Neural cell (in vitro differentiated cells): ENCODE measurements at regions not wholly inside any gene's neighbourhood (a gene's known extent, or its start where the extent isn't known, plus 50 kb on each side); places are given as distances from the start of the nearest gene placed in this dataset.

Experiments used
- H2AFZ ChIP-seq: fragments of 200-600, 300-800 bp; sonication (generic), shearing (Covaris generic); 2 replicates; pipeline ENCODE4 v1.6.0; 2014; ENCODE audit warnings: low read depth, mild to moderate bottlenecking, antibody characterized with exemption, low read length, moderate library complexity
- H3F3A ChIP-seq: fragments of 200-600 bp; shearing (Covaris generic); 2 replicates; pipeline ENCODE4 v1.6.1; 2016; ENCODE audit warnings: mild to moderate bottlenecking, moderate library complexity, mixed read lengths, antibody characterized with exemption, low read length; ENCODE audit not compliant: insufficient read depth, poor library complexity, severe bottlenecking
- H3K27ac ChIP-seq: fragments of 200-600, 300-800 bp; sonication (generic), shearing (Covaris generic); 2 replicates; pipeline ENCODE4 v1.5.1; 2014; ENCODE audit warnings: mild to moderate bottlenecking, low read length, moderate library complexity
- H3K27me3 ChIP-seq: fragments of 300-800, 200-600 bp; sonication (generic), shearing (Covaris generic); 2 replicates; pipeline ENCODE4 v1.6.0; 2014; ENCODE audit warnings: mild to moderate bottlenecking, low read depth, low read length, moderate library complexity; ENCODE audit not compliant: insufficient read depth
- H3K36me3 ChIP-seq: fragments of 300-800, 200-600 bp; sonication (generic), shearing (Covaris generic); 2 replicates; pipeline ENCODE4 v1.5.1; 2014; ENCODE audit warnings: mild to moderate bottlenecking, antibody characterized with exemption, low read length, moderate library complexity; ENCODE audit not compliant: insufficient read depth
- H3K4me2 ChIP-seq: fragments of 300-800, 200-600 bp; sonication (generic), shearing (Covaris generic); 2 replicates; pipeline ENCODE4 v1.6.0; 2014; ENCODE audit warnings: mild to moderate bottlenecking, low read length
- H3K4me3 ChIP-seq: fragments of 300-800, 200-600 bp; sonication (generic), shearing (Covaris generic); 2 replicates; pipeline ENCODE4 v1.5.1; 2014; ENCODE audit warnings: mild to moderate bottlenecking, low read length, moderate library complexity
- H3K79me2 ChIP-seq: fragments of 200-600 bp; shearing (Covaris generic); replicated peaks from 2 replicates; pipeline ENCODE4 v1.6.0; 2014; ENCODE audit warnings: mild to moderate bottlenecking, low read length, moderate library complexity; ENCODE audit not compliant: insufficient read depth
- H3K9ac ChIP-seq: fragments of 300-800, 200-600 bp; sonication (generic), shearing (Covaris generic); 2 replicates; pipeline ENCODE4 v1.6.1; 2016; ENCODE audit warnings: mild to moderate bottlenecking, low read length, mixed read lengths
- H3K9me2 ChIP-seq: fragments of 200-600 bp; shearing (Covaris generic); 2 replicates; pipeline ENCODE4 v1.6.1; 2016; ENCODE audit warnings: mild to moderate bottlenecking, low read length, mixed read lengths; ENCODE audit not compliant: insufficient read depth
- H3K9me3 ChIP-seq: fragments of 200-600, 300-800 bp; sonication (generic), shearing (Covaris generic); 2 replicates; pipeline ENCODE4 v1.6.1; 2016; ENCODE audit warnings: mild to moderate bottlenecking, mixed run types, low read length, moderate library complexity, mixed read lengths
- H4K20me1 ChIP-seq: fragments of 200-600 bp; shearing (Covaris generic); 2 replicates; pipeline ENCODE4 v1.6.1; 2016; ENCODE audit warnings: mild to moderate bottlenecking, mixed run types; ENCODE audit not compliant: insufficient read depth
- CTCF ChIP-seq: fragments of 450-650 bp; IDR thresholded peaks from 2 replicates; pipeline ENCODE4 v1.5.1; 2014; ENCODE audit warnings: antibody characterized with exemption, mild to moderate bottlenecking, moderate library complexity; ENCODE audit not compliant: poor library complexity, severe bottlenecking
- EP300 ChIP-seq: fragments of 450-650 bp; conservative IDR thresholded peaks from 2 replicates; pipeline ENCODE4 v1.6.1; 2014; ENCODE audit warnings: antibody characterized with exemption, mild to moderate bottlenecking, moderate library complexity; ENCODE audit not compliant: poor library complexity, severe bottlenecking
- EZH2 ChIP-seq: fragments of 200-600, 300-800 bp; shearing (Covaris generic), sonication (generic); IDR thresholded peaks from 2 replicates; pipeline ENCODE4 v1.6.1; 2014; ENCODE audit warnings: antibody characterized with exemption, low read length, borderline replicate concordance, mild to moderate bottlenecking; ENCODE audit not compliant: insufficient read depth, poor library complexity, severe bottlenecking
- MXI1 ChIP-seq: fragments of 450-650 bp; conservative IDR thresholded peaks from 2 replicates; pipeline ENCODE4 v1.6.1; 2014; ENCODE audit warnings: antibody characterized with exemption, mild to moderate bottlenecking; ENCODE audit not compliant: poor library complexity, severe bottlenecking
- POLR2AphosphoS5 ChIP-seq: IDR thresholded peaks from 2 replicates; pipeline ENCODE4 v1.6.1; 2012
- RAD21 ChIP-seq: fragments of 450-650 bp; conservative IDR thresholded peaks from 2 replicates; pipeline ENCODE4 v1.6.1; 2014; ENCODE audit warnings: antibody characterized with exemption, mild to moderate bottlenecking, moderate library complexity
- REST ChIP-seq: IDR thresholded peaks from 2 replicates; pipeline ENCODE4 v1.6.1; 2012; ENCODE audit warnings: borderline replicate concordance
- SMC3 ChIP-seq: fragments of 450-650 bp; conservative IDR thresholded peaks from 2 replicates; pipeline ENCODE4 v1.6.1; 2014; ENCODE audit warnings: antibody characterized with exemption, mild to moderate bottlenecking, moderate library complexity; ENCODE audit not compliant: poor library complexity
- TAF1 ChIP-seq: IDR thresholded peaks from 2 replicates; pipeline ENCODE4 v1.6.1; 2012; ENCODE audit warnings: low read depth

GRCh38 chr16:66045626-66046025 lies 320.9 kb upstream of the CDH5 start:
- no peaks in the 10 kb centered on the region for H3K36me3 ChIP-seq
- no peaks in the 10 kb centered on the region for H3F3A ChIP-seq
- TF ChIP-seq RAD21 (no peak), MXI1 (no peak), EZH2 (no peak), SMC3 (no peak), REST (no peak), TAF1 (no peak), CTCF (no peak), POLR2AphosphoS5 (no peak), EP300 (no peak)
- H3K9me2 ChIP-seq: peaks cover 2% of the 10 kb centered on the region
- H4K20me1 ChIP-seq: no peaks in the 10 kb centered on the region
- no peak overlapping the region for H3K9ac ChIP-seq
- H3K9me3 ChIP-seq: no peaks in the 10 kb centered on the region
- no peak overlapping the region for H3K27ac ChIP-seq
- H2AFZ ChIP-seq: no peak overlapping the region
- H3K4me3 ChIP-seq: no peak overlapping the region
- H3K27me3 ChIP-seq: no peaks in the 10 kb centered on the region
- no peak overlapping the region for H3K4me2 ChIP-seq
- no peaks in the 10 kb centered on the region for H3K79me2 ChIP-seq

- Histone ChIP-seq H3K4me2 (no peak overlapping the region), H2AFZ (no peak overlapping the region), H3K9me2 (peaks cover 2% of the 10 kb centered on the region), H3K36me3 (no peaks in the 10 kb centered on the region), H4K20me1 (no peaks in the 10 kb centered on the region), H3K9me3 (no peaks in the 10 kb centered on the region), H3K4me3 (no peak overlapping the region), H3K9ac (no peak overlapping the region), H3K79me2 (no peaks in the 10 kb centered on the region), H3F3A (no peaks in the 10 kb centered on the region), H3K27ac (no peak overlapping the region), H3K27me3 (no peaks in the 10 kb centered on the region)
- no peak for TF ChIP-seq RAD21
These were observed 321.9 kb upstream of the CDH5 start for GRCh38 chr16:66044556-66044955.

DNA sequence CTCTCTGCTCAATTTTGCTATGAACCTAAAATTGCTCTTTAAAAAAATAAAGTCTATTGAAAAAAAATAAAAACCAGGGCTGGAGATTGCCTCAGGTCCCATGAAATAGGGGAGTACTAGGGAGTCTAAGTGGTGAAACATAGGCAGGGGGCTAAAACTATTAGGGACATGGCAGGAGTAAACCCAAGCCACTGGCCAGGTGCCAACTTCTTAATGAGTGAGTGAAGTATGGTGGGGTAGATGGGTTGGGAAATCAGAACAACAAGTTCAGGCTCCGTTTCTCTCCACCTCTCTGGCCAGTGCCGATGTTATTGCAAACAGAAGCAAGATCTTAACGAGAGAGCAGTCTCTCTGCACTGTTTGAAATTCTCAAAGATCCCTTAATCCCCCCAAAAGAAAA lies 322.4 kb upstream of the CDH5 start:
- no peak overlapping the region for H3K4me2 ChIP-seq
- no peaks in the 10 kb centered on the region for H3K27me3 ChIP-seq
- no peaks in the 10 kb centered on the region for H3K9me3 ChIP-seq
- H3F3A ChIP-seq: no peaks in the 10 kb centered on the region
- no peak overlapping the region for H3K27ac ChIP-seq
- peaks cover 2% of the 10 kb centered on the region for H3K9me2 ChIP-seq
- H3K79me2 ChIP-seq: no peaks in the 10 kb centered on the region
- no peak overlapping the region for H3K9ac ChIP-seq
- no peak overlapping the region for H2AFZ ChIP-seq
- TF ChIP-seq SMC3 (no peak), EP300 (no peak), TAF1 (no peak), EZH2 (no peak), CTCF (no peak), POLR2AphosphoS5 (no peak), RAD21 (no peak), REST (no peak), MXI1 (no peak)
- no peaks in the 10 kb centered on the region for H3K36me3 ChIP-seq
- no peak overlapping the region for H3K4me3 ChIP-seq
- H4K20me1 ChIP-seq: no peaks in the 10 kb centered on the region
